ENCODE measurements at regions not wholly inside any gene's neighbourhood (a gene's known extent, or its start where the extent isn't known, plus 50 kb on each side); places are given as distances from the start of the nearest gene placed in this dataset.

DNA sequence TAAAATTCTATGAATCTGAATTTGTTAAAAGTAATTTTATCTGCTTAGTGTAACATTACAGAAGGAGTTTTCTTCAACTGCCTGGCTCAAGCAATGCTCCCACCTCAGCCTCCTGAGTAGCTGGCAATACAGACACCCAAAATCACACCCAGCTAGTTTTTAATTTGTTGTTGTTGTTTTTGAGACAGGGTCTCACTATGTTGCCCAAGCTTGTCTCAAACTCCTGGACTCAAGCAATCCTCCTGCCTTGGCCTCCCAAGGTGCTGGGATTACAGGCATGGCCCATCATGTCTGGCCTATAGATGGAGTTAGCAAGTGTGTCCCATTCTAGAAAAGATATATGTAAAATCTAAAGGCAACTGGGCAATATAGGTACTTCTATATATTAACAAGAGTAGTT, 1580.4 kb upstream of the PRR20A start:
- BruUV-seq (replicated peaks), result no TSS peak
- no peaks in the 10 kb centered on the region for H3K36me3 ChIP-seq (ENCODE audit: control insufficient read depth in 2 of 2, extremely low read depth in 1 of 2, insufficient read depth in 2 of 2, low read length in 2 of 2)
- no peak overlapping the region for H3K4me3 ChIP-seq (replicated peaks in 1 of 3; ENCODE audit: insufficient read depth in 1 of 3, low read depth in 1 of 3, low read length in 3 of 3)
- FAIRE-seq, result no peak
- H3K79me2 ChIP-seq (ENCODE audit: control insufficient read depth, insufficient read depth, low read length), result no peaks in the 10 kb centered on the region
- no peak overlapping the region for H2AFZ ChIP-seq (ENCODE audit: low read depth, low read length)
- H3K4me1 ChIP-seq (ENCODE audit: control insufficient read depth, extremely low read depth, insufficient read depth, low read length), result no peaks in the 10 kb centered on the region
- no peaks in the 10 kb centered on the region for H3K9me1 ChIP-seq (replicated peaks; ENCODE audit: control insufficient read depth, extremely low read depth, insufficient read depth, low read length)
- H3K4me2 ChIP-seq (ENCODE audit: insufficient read depth, low read length), result no peak overlapping the region
- intact Hi-C loops (cut with micrococcal nuclease), result no loop called here
- no peak overlapping the region for H3K9ac ChIP-seq (replicated peaks; ENCODE audit: extremely low read depth, insufficient read depth, low read length)
- no peak for DNase-seq (ENCODE audit: low read depth, low spot score)
- no peak overlapping the region for H3K27ac ChIP-seq (ENCODE audit: insufficient read depth, low read depth, low read length)
- ChIA-PET POLR2A (no interaction called here), CTCF (no interaction called here)
- dilution Hi-C loops (cut with MboI; ENCODE audit: extremely low pct_ligation_motif_present, low sequenced_read_pairs), result no loop called here
- no peaks in the 10 kb centered on the region for H3K27me3 ChIP-seq (ENCODE audit: control insufficient read depth in 2 of 2, insufficient read depth in 2 of 2, low read length in 2 of 2)
- H3K9me3 ChIP-seq (replicated peaks; ENCODE audit: control insufficient read depth, insufficient read depth, low read length), result peaks cover 3% of the 10 kb centered on the region
- H4K20me1 ChIP-seq (replicated peaks; ENCODE audit: control insufficient read depth, extremely low read depth, insufficient read depth, low read length), result no peaks in the 10 kb centered on the region
- TF ChIP-seq FOS (IDR thresholded peaks at IDR 0.05; ENCODE audit: borderline replicate concordance, insufficient read depth, low read length) (no peak), EZH2 (IDR thresholded peaks at IDR 0.05; ENCODE audit: borderline replicate concordance, low read depth, low read length, severe bottlenecking) (no peak)
- TF ChIP-seq, protein P1, sequence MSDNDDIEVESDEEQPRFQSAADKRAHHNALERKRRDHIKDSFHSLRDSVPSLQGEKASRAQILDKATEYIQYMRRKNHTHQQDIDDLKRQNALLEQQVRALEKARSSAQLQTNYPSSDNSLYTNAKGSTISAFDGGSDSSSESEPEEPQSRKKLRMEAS (IDR thresholded peaks at IDR 0.05; ENCODE audit: insufficient read depth, insufficient read length), result no peak

DNA sequence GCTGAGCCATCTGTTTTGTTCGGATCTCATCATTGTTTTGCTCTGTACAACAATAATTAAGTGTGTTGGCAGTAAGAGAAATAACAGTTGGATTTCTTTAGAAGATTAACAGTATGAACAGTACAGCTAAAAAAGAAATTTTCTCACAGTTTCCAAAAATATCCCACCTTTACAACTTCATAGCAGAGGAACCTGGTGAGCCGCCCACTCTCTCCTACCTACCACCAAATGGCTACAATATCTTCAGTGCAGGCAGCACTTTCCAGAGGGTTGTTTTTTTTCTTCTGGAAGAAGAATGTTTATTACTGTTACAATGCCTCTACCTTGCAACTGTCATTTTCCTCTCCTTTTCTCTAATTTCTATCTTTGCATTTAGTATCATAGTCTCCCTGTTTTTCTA, 1577.5 kb upstream of the PRR20A start:
- H3K27me3 ChIP-seq (ENCODE audit: control insufficient read depth in 2 of 2, insufficient read depth in 2 of 2, low read length in 2 of 2), result no peaks in the 10 kb centered on the region
- no peaks in the 10 kb centered on the region for H3K9me1 ChIP-seq (replicated peaks; ENCODE audit: control insufficient read depth, extremely low read depth, insufficient read depth, low read length)
- H3K4me2 ChIP-seq (ENCODE audit: insufficient read depth, low read length), result no peak overlapping the region
- H3K9ac ChIP-seq (replicated peaks; ENCODE audit: extremely low read depth, insufficient read depth, low read length), result no peak overlapping the region
- H4K20me1 ChIP-seq (replicated peaks; ENCODE audit: control insufficient read depth, extremely low read depth, insufficient read depth, low read length), result no peaks in the 10 kb centered on the region
- no peak for FAIRE-seq
- H3K9me3 ChIP-seq (replicated peaks; ENCODE audit: control insufficient read depth, insufficient read depth, low read length), result peaks cover 5% of the 10 kb centered on the region
- ChIA-PET POLR2A (no interaction called here), CTCF (no interaction called here)
- no peak for TF ChIP-seq EZH2 (IDR thresholded peaks at IDR 0.05; ENCODE audit: borderline replicate concordance, low read depth, low read length, severe bottlenecking)
- H3K27ac ChIP-seq (ENCODE audit: insufficient read depth, low read depth, low read length), result no peak overlapping the region
- dilution Hi-C loops (cut with MboI; ENCODE audit: extremely low pct_ligation_motif_present, low sequenced_read_pairs), result no loop called here
- intact Hi-C loops (cut with micrococcal nuclease), result no loop called here
- no peaks in the 10 kb centered on the region for H3K79me2 ChIP-seq (ENCODE audit: control insufficient read depth, insufficient read depth, low read length)
- H3K36me3 ChIP-seq (ENCODE audit: control insufficient read depth in 2 of 2, extremely low read depth in 1 of 2, insufficient read depth in 2 of 2, low read length in 2 of 2), result no peaks in the 10 kb centered on the region
- H3K4me3 ChIP-seq (replicated peaks in 1 of 3; ENCODE audit: insufficient read depth in 1 of 3, low read depth in 1 of 3, low read length in 3 of 3), result no peak overlapping the region
- BruUV-seq (replicated peaks), result no TSS peak
- no peak for DNase-seq (ENCODE audit: low read depth, low spot score)
- no peaks in the 10 kb centered on the region for H3K4me1 ChIP-seq (ENCODE audit: control insufficient read depth, extremely low read depth, insufficient read depth, low read length)
- H2AFZ ChIP-seq (ENCODE audit: low read depth, low read length), result no peak overlapping the region
